Endodermal cell (in vitro differentiated cells): ENCODE measurements at regions not wholly inside any gene's neighbourhood (a gene's known extent, or its start where the extent isn't known, plus 50 kb on each side); places are given as distances from the start of the nearest gene placed in this dataset.
A peak's percentile ranks its signal among the peaks of the same experiment; 100 is the strongest.

Source experiments
- DNase-seq: peaks from one replicate; pipeline ENCODE4 v3.0.0-alpha.2; 2017
- H3K27ac ChIP-seq: 2 replicates; pipeline ENCODE4 v1.5.1; 2013; ENCODE audit warnings: mild to moderate bottlenecking, low read depth, low read length, moderate library complexity
- H3K27me3 ChIP-seq: 2 replicates; pipeline ENCODE4 v1.6.1; 2013; ENCODE audit warnings: mild to moderate bottlenecking, low read length, moderate library complexity; ENCODE audit not compliant: insufficient read depth, control insufficient read depth, poor library complexity, severe bottlenecking
- H3K36me3 ChIP-seq: 2 replicates; pipeline ENCODE4 v1.7.0; 2013; ENCODE audit warnings: mild to moderate bottlenecking, low read length, moderate library complexity; ENCODE audit not compliant: control insufficient read depth, insufficient read depth
- H3K4me1 ChIP-seq: one replicate; pipeline ENCODE4 v1.7.0; 2013; ENCODE audit warnings: low read length; ENCODE audit not compliant: control insufficient read depth, insufficient read depth
- H3K4me3 ChIP-seq: 2 replicates; pipeline ENCODE4 v1.5.1; 2013; ENCODE audit warnings: mild to moderate bottlenecking, low read length, moderate library complexity
- H3K9ac ChIP-seq: 2 replicates; pipeline ENCODE4 v1.6.1; 2013; ENCODE audit warnings: mild to moderate bottlenecking, low read length, moderate library complexity; ENCODE audit not compliant: poor library complexity, severe bottlenecking; ENCODE audit errors: extremely low read depth
- H3K9me3 ChIP-seq: 2 replicates; pipeline ENCODE4 v1.6.1; 2013; ENCODE audit warnings: mild to moderate bottlenecking, low read length, moderate library complexity; ENCODE audit not compliant: control insufficient read depth
- H3K27ac Mint-ChIP-seq: 2 replicates; pipeline ENCODE4 v1.8.0; 2020; ENCODE audit warnings: mixed read lengths
- H3K27me3 Mint-ChIP-seq: 2 replicates; pipeline ENCODE4 v1.8.0; 2021; ENCODE audit warnings: mild to moderate bottlenecking, mixed read lengths; ENCODE audit not compliant: insufficient read depth
- H3K36me3 Mint-ChIP-seq: 2 replicates; pipeline ENCODE4 v1.8.0; 2020; ENCODE audit warnings: low read depth, mixed read lengths
- H3K4me1 Mint-ChIP-seq: 2 replicates; pipeline ENCODE4 v1.8.0; 2020; ENCODE audit warnings: mixed read lengths
- H3K4me3 Mint-ChIP-seq: 2 replicates; pipeline ENCODE4 v1.8.0; 2020; ENCODE audit warnings: mild to moderate bottlenecking, moderate library complexity, mixed read lengths
- H3K9me3 Mint-ChIP-seq: 2 replicates; pipeline ENCODE4 v1.8.0; 2020; ENCODE audit warnings: mild to moderate bottlenecking, mixed read lengths
- CTCF ChIP-seq: fragments of 200-600 bp; sonication (generic); conservative IDR thresholded peaks from 2 replicates; pipeline ENCODE4 v1.5.0; 2021; ENCODE audit warnings: antibody characterized with exemption, mild to moderate bottlenecking
- WGBS, 2 experiments: methylation state at CpG; one replicate each; pipeline versions ENCODE4 v1.1.5 to v1.1.7; 2013; ENCODE audit warnings: missing lambda C conversion rate in 2 of 2, mixed read lengths in 1 of 2; ENCODE audit not compliant: insufficient coverage in 1 of 2, insufficient read length in 1 of 2; 5-methylcytosine and 5-hydroxymethylcytosine counted together

DNA sequence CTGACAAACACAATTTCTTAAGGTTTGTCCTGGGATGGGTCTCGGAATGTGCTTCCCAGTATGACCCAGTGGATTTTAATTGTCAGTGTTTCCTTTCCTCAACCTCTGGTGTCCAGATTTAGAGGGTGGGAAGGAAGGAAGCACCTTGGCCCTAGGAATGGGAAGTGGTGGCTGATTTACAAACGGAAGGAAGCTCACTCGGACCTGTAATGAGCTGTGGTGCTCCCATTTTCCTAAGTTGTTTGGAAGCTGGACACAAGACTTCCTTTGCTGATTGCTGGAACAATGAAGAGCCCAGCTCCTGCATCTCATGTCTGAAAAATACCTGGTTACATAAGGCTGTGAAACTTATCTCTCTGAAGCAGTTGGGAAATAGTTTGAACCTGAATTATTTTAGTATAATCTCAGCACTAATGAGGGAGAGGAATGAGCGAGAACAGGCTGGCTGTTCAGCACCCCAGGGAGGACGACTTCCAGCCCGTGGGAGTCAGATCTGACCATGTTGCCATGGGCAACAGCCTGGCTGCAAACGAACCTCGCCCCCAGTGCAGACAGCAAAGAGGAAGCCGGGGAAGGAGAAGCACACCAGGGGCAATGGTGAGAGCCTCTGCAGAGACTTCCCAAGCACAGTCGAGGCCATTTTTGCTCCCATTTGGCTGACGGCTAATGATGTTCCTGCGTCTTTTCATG is 74.4 kb upstream of the ASB18 start:
- H3K4me1 ChIP-seq, result no peaks in the 10 kb centered on the region
- no peak overlapping the region for H3K27ac Mint-ChIP-seq
- no peaks in the 10 kb centered on the region for H3K36me3 ChIP-seq
- H3K27me3 Mint-ChIP-seq, result peaks cover 1% of the 10 kb centered on the region
- DNase-seq, result peak; percentile 68
- WGBS, 2 experiments, result 53 to 69% methylated on average over 7 to 12 of the region's 12 CpGs
- no peak overlapping the region for H3K4me3 Mint-ChIP-seq
- peak overlapping the region; percentile 41 for H3K27ac ChIP-seq
- H3K36me3 Mint-ChIP-seq, result peaks cover 43% of the 10 kb centered on the region
- no peak overlapping the region for H3K9ac ChIP-seq
- H3K27me3 ChIP-seq, result no peaks in the 10 kb centered on the region
- H3K9me3 Mint-ChIP-seq, result peaks cover 5% of the 10 kb centered on the region
- H3K4me3 ChIP-seq, result no peak overlapping the region
- H3K4me1 Mint-ChIP-seq, result no peaks in the 10 kb centered on the region
- H3K9me3 ChIP-seq, result peaks cover 13% of the 10 kb centered on the region
- no peak for TF ChIP-seq CTCF

GRCh38 chr2:236340251-236340650 is 76.0 kb upstream of the ASB18 start:
- DNase-seq, result no peak
- Histone ChIP-seq H3K4me3 (no peak overlapping the region), H3K4me1 (no peaks in the 10 kb centered on the region), H3K9ac (no peak overlapping the region), H3K27ac (no peak overlapping the region), H3K9me3 (peaks cover 13% of the 10 kb centered on the region), H3K27me3 (no peaks in the 10 kb centered on the region), H3K36me3 (no peaks in the 10 kb centered on the region)
- Mint-ChIP-seq H3K36me3 (peaks cover 36% of the 10 kb centered on the region), H3K4me3 (no peak overlapping the region), H3K27me3 (peaks cover 1% of the 10 kb centered on the region), H3K27ac (no peak overlapping the region), H3K4me1 (no peaks in the 10 kb centered on the region), H3K9me3 (peaks cover 5% of the 10 kb centered on the region)
- WGBS, 2 experiments, result 93% methylated on average over 3 to 6 of the region's 6 CpGs
- TF ChIP-seq CTCF, result no peak

DNA sequence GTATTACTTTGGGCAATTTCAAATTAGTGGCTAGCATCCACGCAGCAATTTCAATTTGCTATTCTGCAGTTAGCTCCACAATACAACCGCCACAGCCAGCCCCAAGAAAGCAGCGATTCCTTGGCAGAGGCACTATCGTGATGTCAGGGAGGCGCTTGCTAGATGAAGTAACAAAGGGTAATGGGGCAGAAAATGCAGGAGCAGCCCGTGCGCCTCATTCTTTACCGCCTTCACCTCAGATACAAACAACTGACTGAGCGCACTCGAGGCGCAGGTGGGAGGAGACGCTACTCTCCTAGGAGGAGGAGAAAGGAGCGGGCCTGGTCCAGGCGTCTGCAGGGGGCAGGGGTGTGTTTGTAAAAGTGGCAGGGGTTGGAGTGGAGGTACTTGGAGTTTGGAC is 76.9 kb upstream of the ASB18 start:
- no peak overlapping the region for H3K27ac Mint-ChIP-seq
- Histone ChIP-seq H3K36me3 (no peaks in the 10 kb centered on the region), H3K4me1 (no peaks in the 10 kb centered on the region), H3K27me3 (no peaks in the 10 kb centered on the region), H3K9me3 (peaks cover 13% of the 10 kb centered on the region), H3K4me3 (no peak overlapping the region), H3K27ac (peak overlapping the region; percentile 41), H3K9ac (no peak overlapping the region)
- no peak overlapping the region for H3K4me3 Mint-ChIP-seq
- H3K9me3 Mint-ChIP-seq, result peaks cover 5% of the 10 kb centered on the region
- H3K36me3 Mint-ChIP-seq, result peaks cover 33% of the 10 kb centered on the region
- no peaks in the 10 kb centered on the region for H3K4me1 Mint-ChIP-seq
- 92 to 97% methylated on average over 10 to 14 of the region's 14 CpGs for WGBS, 2 experiments
- H3K27me3 Mint-ChIP-seq, result peaks cover 1% of the 10 kb centered on the region
- no peak for DNase-seq
- TF ChIP-seq CTCF, result no peak
